Activated naive CD8-positive, alpha-beta T cell treated with anti-CD3 and anti-CD28 coated beads, Interleukin-2, amount 50 U/mL, for 24 hours (primary cell): ENCODE measurements at regions not wholly inside any gene's neighbourhood (a gene's known extent, or its start where the extent isn't known, plus 50 kb on each side); places are given as distances from the start of the nearest gene placed in this dataset.

Source experiments
- ATAC-seq: fragments of 150-1000 bp; cut with Tn5 transposase; one replicate; pipeline ENCODE4 v1.10.0; 2021
- DNase-seq: peaks from one replicate; pipeline ENCODE4 v3.0.0; 2021
- H3K27ac Mint-ChIP-seq: one replicate; pipeline ENCODE4 v1.8.0; 2021; ENCODE audit warnings: mild to moderate bottlenecking, mixed read lengths
- H3K27me3 Mint-ChIP-seq: one replicate; pipeline ENCODE4 v1.8.0; 2021; ENCODE audit warnings: mixed read lengths
- H3K36me3 Mint-ChIP-seq: one replicate; pipeline ENCODE4 v1.8.0; 2021; ENCODE audit warnings: low read depth, mixed read lengths
- H3K4me1 Mint-ChIP-seq: one replicate; pipeline ENCODE4 v1.8.0; 2021; ENCODE audit warnings: mixed read lengths
- H3K4me3 Mint-ChIP-seq: one replicate; pipeline ENCODE4 v1.8.0; 2021; ENCODE audit warnings: mild to moderate bottlenecking, moderate library complexity, mixed read lengths
- H3K9me3 Mint-ChIP-seq: one replicate; pipeline ENCODE4 v1.8.0; 2021; ENCODE audit warnings: mixed read lengths

- peaks cover 5% of the 10 kb centered on the region for H3K27me3 Mint-ChIP-seq
- H3K9me3 Mint-ChIP-seq, result no peaks in the 10 kb centered on the region
- ATAC-seq (no peak), DNase-seq (no peak)
- H3K36me3 Mint-ChIP-seq, result no peaks in the 10 kb centered on the region
- no peak overlapping the region for H3K4me3 Mint-ChIP-seq
- H3K4me1 Mint-ChIP-seq, result no peaks in the 10 kb centered on the region
- no peak overlapping the region for H3K27ac Mint-ChIP-seq
Measured at GRCh38 chr2:173649527-173650219, 295.0 kb downstream of the CDCA7 start.

DNA sequence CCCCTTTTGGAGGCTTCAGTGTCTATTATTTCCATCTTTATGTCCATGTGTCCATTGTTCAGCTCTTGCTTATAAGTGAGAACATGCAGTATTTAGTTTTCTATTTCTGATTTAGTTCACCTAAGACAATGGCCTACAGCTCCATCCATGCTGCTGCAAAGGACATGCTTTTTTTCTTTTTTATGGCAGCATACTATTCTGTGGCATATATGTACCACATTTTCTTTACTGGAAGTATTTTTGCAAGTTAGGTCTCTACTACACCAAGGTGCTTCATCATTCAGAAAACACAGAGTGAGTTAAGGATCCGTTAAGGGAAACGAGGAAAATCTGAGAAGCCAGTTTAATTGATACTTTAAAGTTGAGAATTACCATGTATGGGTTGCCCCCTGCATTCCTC is 297.2 kb downstream of the CDCA7 start:
- no peaks in the 10 kb centered on the region for H3K4me1 Mint-ChIP-seq
- peaks cover 2% of the 10 kb centered on the region for H3K27me3 Mint-ChIP-seq
- DNase-seq (no peak), ATAC-seq (no peak)
- no peaks in the 10 kb centered on the region for H3K9me3 Mint-ChIP-seq
- no peaks in the 10 kb centered on the region for H3K36me3 Mint-ChIP-seq
- no peak overlapping the region for H3K4me3 Mint-ChIP-seq
- no peak overlapping the region for H3K27ac Mint-ChIP-seq

- no peak for DNase-seq
- H3K36me3 Mint-ChIP-seq, result no peaks in the 10 kb centered on the region
- H3K27me3 Mint-ChIP-seq, result peaks cover 2% of the 10 kb centered on the region
- no peak for ATAC-seq
- H3K9me3 Mint-ChIP-seq, result no peaks in the 10 kb centered on the region
- H3K27ac Mint-ChIP-seq, result no peak overlapping the region
- no peak overlapping the region for H3K4me3 Mint-ChIP-seq
- H3K4me1 Mint-ChIP-seq, result no peaks in the 10 kb centered on the region
Measured at GRCh38 chr2:173652311-173652710, 297.6 kb downstream of the CDCA7 start.

GRCh38 chr2:173652767-173653431 is 298.2 kb downstream of the CDCA7 start:
- Mint-ChIP-seq H3K4me1 (no peaks in the 10 kb centered on the region), H3K36me3 (no peaks in the 10 kb centered on the region), H3K27me3 (peaks cover 2% of the 10 kb centered on the region), H3K9me3 (no peaks in the 10 kb centered on the region), H3K27ac (no peak overlapping the region), H3K4me3 (no peak overlapping the region)
- ATAC-seq (no peak), DNase-seq (no peak)

- no peak for DNase-seq
- ATAC-seq, result no peak
- no peaks in the 10 kb centered on the region for H3K4me1 Mint-ChIP-seq
- H3K4me3 Mint-ChIP-seq, result no peak overlapping the region
- H3K27ac Mint-ChIP-seq, result no peak overlapping the region
- no peaks in the 10 kb centered on the region for H3K9me3 Mint-ChIP-seq
- H3K27me3 Mint-ChIP-seq, result peaks cover 2% of the 10 kb centered on the region
- no peaks in the 10 kb centered on the region for H3K36me3 Mint-ChIP-seq
Measured at GRCh38 chr2:173653432-173653805, 298.7 kb downstream of the CDCA7 start.

GRCh38 chr2:173654161-173654895 is 299.7 kb downstream of the CDCA7 start:
- peaks cover 2% of the 10 kb centered on the region for H3K27me3 Mint-ChIP-seq
- H3K36me3 Mint-ChIP-seq, result no peaks in the 10 kb centered on the region
- H3K27ac Mint-ChIP-seq, result no peak overlapping the region
- H3K4me3 Mint-ChIP-seq, result no peak overlapping the region
- no peaks in the 10 kb centered on the region for H3K4me1 Mint-ChIP-seq
- no peak for ATAC-seq
- no peaks in the 10 kb centered on the region for H3K9me3 Mint-ChIP-seq
- DNase-seq, result no peak

DNA sequence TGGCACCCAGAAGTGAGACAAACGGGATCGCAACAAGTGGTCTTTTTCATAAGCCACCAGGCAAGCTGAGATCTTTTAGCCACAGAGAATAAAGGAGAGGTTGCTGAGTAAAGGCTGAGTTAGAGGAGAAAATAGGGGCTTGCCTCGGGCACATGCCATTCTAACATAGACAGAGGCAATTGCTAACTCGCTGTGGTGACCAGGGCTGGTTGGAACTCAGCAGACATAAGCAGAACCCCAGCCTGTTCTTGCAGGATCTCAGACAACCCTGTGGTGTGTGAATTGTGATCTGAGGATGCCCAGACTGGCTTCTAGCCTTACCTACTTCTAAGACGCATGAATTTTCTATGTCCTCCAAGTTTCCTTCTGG is 300.2 kb downstream of the CDCA7 start:
- Mint-ChIP-seq H3K9me3 (no peaks in the 10 kb centered on the region), H3K36me3 (no peaks in the 10 kb centered on the region), H3K27ac (no peak overlapping the region), H3K4me1 (no peaks in the 10 kb centered on the region), H3K27me3 (peaks cover 2% of the 10 kb centered on the region), H3K4me3 (no peak overlapping the region)
- DNase-seq (no peak), ATAC-seq (no peak)

DNA sequence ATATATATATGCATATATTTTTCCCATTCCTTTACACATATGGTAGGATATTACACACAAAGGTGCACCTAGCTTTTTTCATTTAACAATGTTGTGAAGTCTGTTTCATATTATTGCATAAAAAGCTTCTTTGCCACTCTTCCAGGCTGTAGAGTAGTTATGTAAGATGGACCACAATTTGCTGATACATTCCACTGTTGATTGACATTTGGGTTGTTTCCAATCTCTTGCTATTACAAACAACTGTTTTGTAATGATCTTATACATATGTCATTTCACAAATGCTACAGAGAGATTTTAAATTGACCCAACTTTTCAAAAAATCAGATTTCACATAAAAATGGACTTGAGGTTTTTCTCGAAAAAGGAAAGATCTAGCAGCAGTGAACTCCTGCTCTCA is 301.4 kb downstream of the CDCA7 start:
- no peak for DNase-seq
- Mint-ChIP-seq H3K27ac (no peak overlapping the region), H3K4me1 (no peaks in the 10 kb centered on the region), H3K9me3 (no peaks in the 10 kb centered on the region), H3K4me3 (no peak overlapping the region), H3K27me3 (peaks cover 7% of the 10 kb centered on the region), H3K36me3 (no peaks in the 10 kb centered on the region)
- no peak for ATAC-seq

DNA sequence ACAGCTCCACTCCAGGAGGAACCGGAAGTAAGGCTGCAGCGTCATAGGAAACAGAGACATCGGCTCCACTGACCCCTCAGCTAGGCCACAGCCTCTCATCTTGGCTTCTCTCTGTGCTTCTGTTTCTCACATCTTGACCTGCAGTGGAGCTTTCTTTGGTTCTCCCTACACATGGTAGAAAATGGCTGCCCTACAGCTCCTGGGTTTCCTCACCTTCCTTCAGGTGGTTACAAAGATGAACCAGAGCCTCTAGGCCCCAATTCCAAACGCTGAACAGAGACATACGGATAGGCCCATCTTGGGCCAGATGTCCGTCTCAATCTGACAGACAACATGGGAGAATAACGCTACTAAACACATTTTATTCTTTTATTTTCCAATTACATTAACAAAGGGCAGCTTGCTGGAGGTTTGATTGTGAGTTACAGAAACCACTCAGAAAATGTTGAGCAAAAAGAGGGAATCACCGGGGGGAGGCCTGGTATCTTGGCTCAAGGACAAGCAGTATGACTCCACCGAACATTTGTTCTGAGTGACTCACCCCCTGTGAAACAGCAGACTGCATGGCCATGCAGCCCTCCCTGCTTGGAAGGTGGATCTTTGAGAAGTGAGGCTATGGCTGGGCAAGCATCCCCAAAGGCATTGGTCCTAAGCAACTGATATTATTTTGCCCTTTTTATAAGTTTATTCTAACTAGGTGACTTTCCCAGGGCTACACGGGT is 303.5 kb downstream of the CDCA7 start:
- Mint-ChIP-seq H3K27ac (no peak overlapping the region), H3K9me3 (no peaks in the 10 kb centered on the region), H3K36me3 (no peaks in the 10 kb centered on the region), H3K27me3 (peaks cover 13% of the 10 kb centered on the region), H3K4me1 (no peaks in the 10 kb centered on the region), H3K4me3 (no peak overlapping the region)
- no peak for DNase-seq
- no peak for ATAC-seq

- no peak overlapping the region for H3K4me3 Mint-ChIP-seq
- no peaks in the 10 kb centered on the region for H3K9me3 Mint-ChIP-seq
- H3K27ac Mint-ChIP-seq, result no peak overlapping the region
- H3K36me3 Mint-ChIP-seq, result no peaks in the 10 kb centered on the region
- peaks cover 16% of the 10 kb centered on the region for H3K27me3 Mint-ChIP-seq
- ATAC-seq (no peak), DNase-seq (no peak)
- no peaks in the 10 kb centered on the region for H3K4me1 Mint-ChIP-seq
Measured at GRCh38 chr2:173658946-173659371, 304.3 kb downstream of the CDCA7 start.

- Mint-ChIP-seq H3K4me3 (no peak overlapping the region), H3K27ac (no peak overlapping the region), H3K36me3 (no peaks in the 10 kb centered on the region), H3K27me3 (peaks cover 14% of the 10 kb centered on the region), H3K4me1 (no peaks in the 10 kb centered on the region), H3K9me3 (no peaks in the 10 kb centered on the region)
- no peak for ATAC-seq
- no peak for DNase-seq
Measured at GRCh38 chr2:173659509-173659908, 304.8 kb downstream of the CDCA7 start.

DNA sequence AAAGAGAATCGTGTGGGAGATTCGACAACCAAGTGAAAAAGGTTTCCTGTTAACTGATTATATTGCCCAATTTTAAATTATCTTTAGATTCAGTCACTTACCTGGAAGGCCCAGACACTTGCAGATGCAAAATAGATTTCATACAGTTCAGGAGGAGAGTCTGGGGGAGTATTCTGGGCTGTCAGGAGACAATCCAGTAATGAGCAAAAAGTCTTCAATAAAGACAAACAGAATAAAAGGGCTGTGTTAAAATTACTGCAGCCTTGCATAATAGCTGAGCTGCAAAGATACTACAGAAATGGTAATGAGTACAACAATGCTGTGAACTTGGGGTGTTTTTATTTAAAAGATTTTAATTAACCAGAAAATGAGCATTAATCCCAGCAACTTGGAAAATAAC is 303.6 kb downstream of the SP3 start:
- no peaks in the 10 kb centered on the region for H3K4me1 Mint-ChIP-seq
- H3K27ac Mint-ChIP-seq, result no peak overlapping the region
- no peaks in the 10 kb centered on the region for H3K9me3 Mint-ChIP-seq
- DNase-seq (no peak), ATAC-seq (no peak)
- no peak overlapping the region for H3K4me3 Mint-ChIP-seq
- H3K36me3 Mint-ChIP-seq, result no peaks in the 10 kb centered on the region
- H3K27me3 Mint-ChIP-seq, result peaks cover 16% of the 10 kb centered on the region

DNA sequence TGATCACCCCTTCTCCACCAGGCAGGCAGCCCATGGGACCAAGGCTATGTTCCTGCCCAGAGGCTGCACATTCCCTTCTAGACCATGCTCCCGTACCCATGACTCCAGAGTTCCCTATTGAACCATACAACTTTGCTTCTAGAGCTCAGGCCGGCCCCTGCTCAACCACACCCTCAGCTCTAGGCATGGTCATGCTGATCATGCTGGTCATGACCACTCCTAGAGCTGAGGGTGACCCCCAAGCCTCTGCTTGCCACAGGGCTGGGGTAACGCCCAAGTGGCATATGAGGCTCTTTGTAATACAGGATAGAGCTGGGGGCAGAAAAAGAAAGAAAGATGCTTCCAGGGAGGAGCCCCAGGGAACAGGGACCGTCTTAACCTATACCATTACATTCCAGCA is 301.8 kb downstream of the SP3 start:
- ATAC-seq, result no peak
- Mint-ChIP-seq H3K27ac (no peak overlapping the region), H3K4me3 (no peak overlapping the region), H3K4me1 (no peaks in the 10 kb centered on the region), H3K27me3 (peaks cover 16% of the 10 kb centered on the region), H3K9me3 (no peaks in the 10 kb centered on the region), H3K36me3 (no peaks in the 10 kb centered on the region)
- DNase-seq, result no peak

GRCh38 chr2:173663835-173664512 is 301.2 kb downstream of the SP3 start:
- no peaks in the 10 kb centered on the region for H3K4me1 Mint-ChIP-seq
- no peak overlapping the region for H3K27ac Mint-ChIP-seq
- no peak for ATAC-seq
- no peaks in the 10 kb centered on the region for H3K36me3 Mint-ChIP-seq
- no peaks in the 10 kb centered on the region for H3K9me3 Mint-ChIP-seq
- H3K4me3 Mint-ChIP-seq, result no peak overlapping the region
- no peak for DNase-seq
- peaks cover 17% of the 10 kb centered on the region for H3K27me3 Mint-ChIP-seq
